Suppressor macrophage treated with lipopolysaccharide for 1 hour (primary cell): ENCODE measurements at regions not wholly inside any gene's neighbourhood (a gene's known extent, or its start where the extent isn't known, plus 50 kb on each side); places are given as distances from the start of the nearest gene placed in this dataset.

ENCODE experiments used
- DNase-seq, 3 donors: peaks; one replicate each; pipeline ENCODE4 v3.0.0-alpha.2; 2020 to 2022

GRCh38 chr5:164747371-164747770 is 1242.0 kb downstream of the MAT2B start:
- DNase-seq: no peak

GRCh38 chr5:164748861-164749260 is 1243.4 kb downstream of the MAT2B start:
- no peak for DNase-seq

- no peak for DNase-seq
Observed at GRCh38 chr5:164753434-164753833, 1248.0 kb downstream of the MAT2B start.

GRCh38 chr5:164763206-164763605 is 1257.8 kb downstream of the MAT2B start:
- no peak for DNase-seq

- DNase-seq: no peak
Observed at GRCh38 chr5:164772122-164772521, 1266.7 kb downstream of the MAT2B start.

- DNase-seq: peak in 2 of 3 donors; percentile 18 to 32
Observed at GRCh38 chr5:164784230-164784629, 1278.8 kb downstream of the MAT2B start.

- no peak for DNase-seq
Observed at GRCh38 chr5:164798110-164798509, 1292.7 kb downstream of the MAT2B start.

- no peak for DNase-seq
Observed at GRCh38 chr5:164799391-164799790, 1294.0 kb downstream of the MAT2B start.

- DNase-seq: no peak
Observed at GRCh38 chr5:164801910-164802309, 1296.5 kb downstream of the MAT2B start.

GRCh38 chr5:164809821-164810220 is 1304.4 kb downstream of the MAT2B start:
- no peak for DNase-seq

GRCh38 chr5:164818445-164818844 is 1313.0 kb downstream of the MAT2B start:
- DNase-seq: no peak

- no peak for DNase-seq
Observed at GRCh38 chr5:164824671-164825070, 1319.3 kb downstream of the MAT2B start.

GRCh38 chr5:164832516-164832915 is 1327.1 kb downstream of the MAT2B start:
- DNase-seq: no peak

- DNase-seq: no peak
Observed at GRCh38 chr5:164844348-164844747, 1338.9 kb downstream of the MAT2B start.

- no peak for DNase-seq
Observed at GRCh38 chr5:164860896-164861295, 1355.5 kb downstream of the MAT2B start.

- DNase-seq: no peak
Observed at GRCh38 chr5:164861610-164862009, 1356.2 kb downstream of the MAT2B start.

GRCh38 chr5:164868761-164869160 is 1363.3 kb downstream of the MAT2B start:
- DNase-seq: peak; percentile 7 to 45 (median 33)

GRCh38 chr5:164869325-164869724 is 1363.9 kb downstream of the MAT2B start:
- DNase-seq: no peak

- DNase-seq: no peak
Observed at GRCh38 chr5:164876793-164877192, 1371.4 kb downstream of the MAT2B start.

- DNase-seq: no peak
Observed at GRCh38 chr5:164881442-164881841, 1376.0 kb downstream of the MAT2B start.

- no peak for DNase-seq
Observed at GRCh38 chr5:164885179-164885578, 1379.8 kb downstream of the MAT2B start.

GRCh38 chr5:164893071-164893470 is 1387.7 kb downstream of the MAT2B start:
- DNase-seq: no peak

- DNase-seq: no peak
Observed at GRCh38 chr5:164898705-164899104, 1393.3 kb downstream of the MAT2B start.

GRCh38 chr5:164909673-164910072 is 1404.3 kb downstream of the MAT2B start:
- DNase-seq: no peak

GRCh38 chr5:164921722-164922121 is 1416.3 kb downstream of the MAT2B start:
- DNase-seq: no peak

- no peak for DNase-seq
Observed at GRCh38 chr5:164934039-164934438, 1428.6 kb downstream of the MAT2B start.
